ENCODE measurements at regions not wholly inside any gene's neighbourhood (a gene's known extent, or its start where the extent isn't known, plus 50 kb on each side); places are given as distances from the start of the nearest gene placed in this dataset.

DNA sequence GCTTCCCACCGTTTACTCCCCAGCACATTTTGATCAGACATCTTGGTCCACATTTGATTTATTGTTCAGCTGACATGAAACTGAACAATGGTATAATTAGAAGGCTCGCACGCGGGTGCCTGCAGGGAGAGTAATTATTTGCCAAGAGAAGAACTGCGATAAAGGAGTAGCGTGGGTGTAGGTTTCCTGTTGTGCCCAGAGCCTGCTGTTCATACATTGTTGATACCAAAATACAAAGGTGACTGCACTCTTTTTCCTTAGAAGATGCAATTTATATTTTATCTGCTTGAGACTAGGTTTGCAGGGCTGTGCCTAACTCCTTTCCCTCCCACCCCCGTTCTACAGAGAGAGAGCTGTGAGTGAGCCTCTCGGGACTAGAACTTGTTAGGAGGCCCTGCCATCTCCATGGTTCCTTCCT is 241.8 kb upstream of the MSX2 start:
- Histone ChIP-seq H3K4me2 (replicated peaks; ENCODE audit: extremely low read depth, low read length, poor library complexity, severe bottlenecking) (no peak overlapping the region), H3K27me3 (ENCODE audit: control insufficient read depth in 2 of 2, insufficient read depth in 2 of 2, low read length in 2 of 2) (no peaks in the 10 kb centered on the region), H2AFZ (ENCODE audit: insufficient read depth, low read depth, low read length, poor library complexity, severe bottlenecking) (no peak overlapping the region), H3K79me2 (ENCODE audit: insufficient read depth, low read length) (no peaks in the 10 kb centered on the region), H3K9ac (ENCODE audit: insufficient read depth, low read length, poor library complexity, severe bottlenecking) (no peak overlapping the region), H3K27ac (ENCODE audit: low read depth in 1 of 2, low read length in 2 of 2) (no peak overlapping the region), H3K36me3 (replicated peaks in 1 of 2; ENCODE audit: control insufficient read depth in 1 of 2, insufficient read depth in 2 of 2, low read length in 2 of 2) (no peaks in the 10 kb centered on the region), H3K9me3 (replicated peaks in 1 of 2; ENCODE audit: control insufficient read depth in 1 of 2, insufficient read depth in 1 of 2, low read length in 2 of 2) (peaks cover 7 to 10% of the 10 kb centered on the region in 2 donors), H3K4me3 (replicated peaks in 1 of 3; ENCODE audit: low read depth in 2 of 3, low read length in 3 of 3) (no peak overlapping the region), H4K20me1 (ENCODE audit: insufficient read depth, low read length) (no peaks in the 10 kb centered on the region), H3K4me1 (ENCODE audit: control insufficient read depth in 1 of 2, insufficient read depth in 2 of 2, low read length in 2 of 2) (no peaks in the 10 kb centered on the region)
- intact Hi-C loops (cut with micrococcal nuclease), result no loop called here
- Mint-ChIP-seq H3K36me3 (no peaks in the 10 kb centered on the region), H3K9me3 (peaks cover 9 to 26% (median 13%) of the 10 kb centered on the region in 7 donors), H3K27me3 (ENCODE audit: low read depth in 3 of 3) (peaks cover 4 to 7% (median 6%) of the 10 kb centered on the region in 3 donors), H3K4me3 (no peak overlapping the region), H3K27ac (no peak overlapping the region), H3K4me1 (no peaks in the 10 kb centered on the region)
- TF ChIP-seq, protein P1, sequence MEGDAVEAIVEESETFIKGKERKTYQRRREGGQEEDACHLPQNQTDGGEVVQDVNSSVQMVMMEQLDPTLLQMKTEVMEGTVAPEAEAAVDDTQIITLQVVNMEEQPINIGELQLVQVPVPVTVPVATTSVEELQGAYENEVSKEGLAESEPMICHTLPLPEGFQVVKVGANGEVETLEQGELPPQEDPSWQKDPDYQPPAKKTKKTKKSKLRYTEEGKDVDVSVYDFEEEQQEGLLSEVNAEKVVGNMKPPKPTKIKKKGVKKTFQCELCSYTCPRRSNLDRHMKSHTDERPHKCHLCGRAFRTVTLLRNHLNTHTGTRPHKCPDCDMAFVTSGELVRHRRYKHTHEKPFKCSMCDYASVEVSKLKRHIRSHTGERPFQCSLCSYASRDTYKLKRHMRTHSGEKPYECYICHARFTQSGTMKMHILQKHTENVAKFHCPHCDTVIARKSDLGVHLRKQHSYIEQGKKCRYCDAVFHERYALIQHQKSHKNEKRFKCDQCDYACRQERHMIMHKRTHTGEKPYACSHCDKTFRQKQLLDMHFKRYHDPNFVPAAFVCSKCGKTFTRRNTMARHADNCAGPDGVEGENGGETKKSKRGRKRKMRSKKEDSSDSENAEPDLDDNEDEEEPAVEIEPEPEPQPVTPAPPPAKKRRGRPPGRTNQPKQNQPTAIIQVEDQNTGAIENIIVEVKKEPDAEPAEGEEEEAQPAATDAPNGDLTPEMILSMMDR (IDR thresholded peaks at IDR 0.05), result no peak
- DNase-seq, result no peak
- WGBS (ENCODE audit: insufficient coverage), result 0% methylated on average over 3 of the region's 8 CpGs

DNA sequence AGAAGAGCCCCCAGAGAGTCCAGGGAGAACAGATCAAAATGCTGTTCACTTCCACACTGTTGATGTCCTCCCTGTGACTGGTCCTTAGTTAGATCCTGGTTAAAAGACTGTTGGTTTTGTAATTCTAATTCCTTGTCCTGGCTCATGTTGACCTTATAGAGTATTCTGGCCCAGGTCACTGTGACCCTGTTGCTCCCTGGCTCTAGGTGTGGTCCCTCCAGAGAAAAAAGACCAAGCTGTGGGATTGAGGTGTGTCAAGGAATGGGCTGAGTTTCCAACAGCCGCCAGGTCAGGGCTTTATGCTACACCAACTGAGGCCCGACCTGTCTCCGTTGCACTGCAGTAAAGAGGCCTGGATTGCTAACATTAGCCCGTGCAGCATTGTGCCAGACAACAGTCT is 241.0 kb upstream of the MSX2 start:
- Mint-ChIP-seq H3K27ac (no peak overlapping the region), H3K4me1 (no peaks in the 10 kb centered on the region), H3K4me3 (peak overlapping the region in 1 of 2 donors; percentile 16), H3K36me3 (no peaks in the 10 kb centered on the region), H3K9me3 (peaks cover 9 to 24% (median 13%) of the 10 kb centered on the region in 7 donors), H3K27me3 (ENCODE audit: low read depth in 3 of 3) (peaks cover 4 to 7% (median 6%) of the 10 kb centered on the region in 3 donors)
- 95% methylated on average over 4 of the region's 4 CpGs for WGBS (ENCODE audit: insufficient coverage)
- no peak for DNase-seq
- Histone ChIP-seq H4K20me1 (ENCODE audit: insufficient read depth, low read length) (no peaks in the 10 kb centered on the region), H2AFZ (ENCODE audit: insufficient read depth, low read depth, low read length, poor library complexity, severe bottlenecking) (no peak overlapping the region), H3K79me2 (ENCODE audit: insufficient read depth, low read length) (no peaks in the 10 kb centered on the region), H3K4me3 (replicated peaks in 1 of 3; ENCODE audit: low read depth in 2 of 3, low read length in 3 of 3) (no peak overlapping the region), H3K9ac (ENCODE audit: insufficient read depth, low read length, poor library complexity, severe bottlenecking) (no peak overlapping the region), H3K27ac (ENCODE audit: low read depth in 1 of 2, low read length in 2 of 2) (no peak overlapping the region), H3K27me3 (ENCODE audit: control insufficient read depth in 2 of 2, insufficient read depth in 2 of 2, low read length in 2 of 2) (no peaks in the 10 kb centered on the region), H3K4me2 (replicated peaks; ENCODE audit: extremely low read depth, low read length, poor library complexity, severe bottlenecking) (no peak overlapping the region), H3K9me3 (replicated peaks in 1 of 2; ENCODE audit: control insufficient read depth in 1 of 2, insufficient read depth in 1 of 2, low read length in 2 of 2) (peaks cover 7 to 10% of the 10 kb centered on the region in 2 donors), H3K4me1 (ENCODE audit: control insufficient read depth in 1 of 2, insufficient read depth in 2 of 2, low read length in 2 of 2) (no peaks in the 10 kb centered on the region), H3K36me3 (replicated peaks in 1 of 2; ENCODE audit: control insufficient read depth in 1 of 2, insufficient read depth in 2 of 2, low read length in 2 of 2) (no peaks in the 10 kb centered on the region)
- intact Hi-C loops (cut with micrococcal nuclease), result no loop called here
- TF ChIP-seq, protein P1 (IDR thresholded peaks at IDR 0.05), result no peak

Data from CD14-positive monocyte (primary cell).